ENCODE measurements at regions not wholly inside any gene's neighbourhood (a gene's known extent, or its start where the extent isn't known, plus 50 kb on each side); places are given as distances from the start of the nearest gene placed in this dataset.

DNA sequence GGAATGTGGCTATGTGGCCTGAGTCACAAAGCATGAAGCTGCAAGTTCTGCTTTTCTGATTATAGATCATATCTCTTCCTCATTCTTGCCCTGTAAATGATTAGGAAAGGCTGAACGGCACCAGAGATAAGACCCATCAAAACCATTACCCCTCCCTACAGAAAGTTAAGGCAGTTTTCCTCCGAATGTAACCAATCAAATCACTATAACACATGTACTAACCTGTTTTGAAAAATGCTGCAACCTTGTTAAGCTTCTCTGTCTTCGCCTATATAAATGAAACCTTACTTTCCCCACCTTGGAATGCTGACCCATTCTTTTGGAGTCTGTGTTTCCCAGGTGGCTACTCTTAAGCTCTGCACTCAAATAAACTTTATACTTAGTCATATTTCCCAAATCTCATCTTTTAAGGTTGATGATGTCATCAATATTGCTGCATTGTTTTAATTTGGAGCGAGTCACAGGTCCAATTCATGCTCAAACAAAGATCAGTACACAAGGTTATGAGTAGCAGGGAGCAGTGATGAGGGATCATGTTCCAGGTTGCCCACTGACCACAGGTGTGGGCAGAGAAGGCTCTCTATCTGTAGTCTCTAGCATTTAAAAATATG, 662.3 kb downstream of the IRS1 start:
- TF ChIP-seq CTCF (IDR thresholded peaks at IDR 0.05) (no peak), POLR2A (IDR thresholded peaks at IDR 0.05) (no peak)
